ENCODE measurements at regions not wholly inside any gene's neighbourhood (a gene's known extent, or its start where the extent isn't known, plus 50 kb on each side); places are given as distances from the start of the nearest gene placed in this dataset.

DNA sequence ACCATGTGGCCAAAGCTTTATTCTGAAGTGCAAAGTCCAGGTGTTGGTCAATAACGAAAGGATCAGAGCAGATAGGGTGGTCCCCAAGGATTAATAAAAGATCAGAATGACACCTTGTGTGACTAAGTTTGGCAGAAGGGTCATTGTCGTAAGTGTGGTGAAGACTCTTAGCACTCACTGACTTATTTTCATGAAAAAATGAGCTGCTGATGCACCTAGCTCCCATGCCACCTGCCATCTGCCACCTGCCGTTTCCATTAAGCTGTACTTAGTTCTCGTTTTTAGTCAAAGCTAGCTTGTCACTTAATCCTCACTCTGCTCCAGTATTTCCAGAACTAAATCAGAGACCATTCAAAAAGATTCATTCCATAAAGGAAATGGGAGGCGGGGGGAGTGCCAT is 112.6 kb downstream of the SEC16B start:
- 0 out of 2 replicates have a peak, but pooled peaks cover 2% of the 10 kb centered on the region for H3K4me1 ChIP-seq (ENCODE audit: control insufficient read depth, insufficient read depth, low read length)
- H3K4ac ChIP-seq (ENCODE audit: low read depth, low read length), result no peak overlapping the region
- in situ Hi-C loops (cut with MboI; ENCODE audit: low sequenced_read_pairs) (no loop called here), dilution Hi-C loops (cut with HindIII; ENCODE audit: low sequenced_read_pairs, unreplicated experiment) (no loop called here), intact Hi-C loops (cut with micrococcal nuclease) (no loop called here)
- no peak overlapping the region for H3K9ac ChIP-seq (ENCODE audit: low read depth, low read length)
- no peaks in the 10 kb centered on the region for H4K20me1 ChIP-seq (ENCODE audit: insufficient read depth, low read length)
- H3K14ac ChIP-seq (replicated peaks; ENCODE audit: low read depth, low read length), result no peak overlapping the region
- no CpG with 5 or more reads among the region's 5 CpGs for WGBS, 2 experiments (ENCODE audit: extremely low coverage in 2 of 2, insufficient read length in 1 of 2)
- H2BK120ac ChIP-seq (ENCODE audit: low read depth, low read length), result no peak overlapping the region
- H3K18ac ChIP-seq (ENCODE audit: low read depth, low read length), result no peak overlapping the region
- H2BK20ac ChIP-seq (ENCODE audit: low read depth, low read length), result no peak overlapping the region
- H3K4me3 ChIP-seq (ENCODE audit: insufficient read depth, low read depth, low read length), result no peak overlapping the region
- no peak overlapping the region for H2AK9ac ChIP-seq (replicated peaks; ENCODE audit: low read depth, low read length, poor library complexity)
- H3K56ac ChIP-seq (ENCODE audit: extremely low read depth, insufficient read depth, low read length), result no peak overlapping the region
- no peak overlapping the region for H2BK15ac ChIP-seq (ENCODE audit: low read depth, low read length)
- no peak overlapping the region for H2AK5ac ChIP-seq (ENCODE audit: low read depth, low read length)
- no peaks in the 10 kb centered on the region for H3K79me1 ChIP-seq (ENCODE audit: low read depth in 1 of 2, low read length in 2 of 2)
- no TSS peak for BruUV-seq (replicated peaks)
- ChIA-PET POLR2A (ENCODE audit: unreplicated experiment) (no interaction called here), CTCF (interaction anchor here (0.5 to 1.0 kb wide), 2 partner anchors 10 to 647 kb away, joined by 3 to 4 read pairs; no protein-coding TSS in a partner anchor)
- H4K8ac ChIP-seq (ENCODE audit: low read depth in 2 of 2, low read length in 2 of 2), result no peak overlapping the region
- H2BK5ac ChIP-seq (ENCODE audit: low read depth, low read length, poor library complexity, severe bottlenecking), result no peak overlapping the region
- H3K4me2 ChIP-seq (ENCODE audit: low read depth, low read length), result no peak overlapping the region
- no peak overlapping the region for H2AFZ ChIP-seq (replicated peaks; ENCODE audit: low read length, poor library complexity)
- H3K23ac ChIP-seq (ENCODE audit: low read depth, low read length), result no peak overlapping the region
- no peak for TF ChIP-seq MAFK (IDR thresholded peaks at IDR 0.05; ENCODE audit: low read depth, low read length)
- no peak for TF ChIP-seq BHLHE40 (IDR thresholded peaks at IDR 0.05; ENCODE audit: low read depth, low read length)
- no peak for TF ChIP-seq CEBPB (IDR thresholded peaks at IDR 0.05; ENCODE audit: low read depth, low read length)
- TF ChIP-seq CHD1 (IDR thresholded peaks at IDR 0.05; ENCODE audit: low read depth, low read length), result no peak
- TF ChIP-seq RAD21 (IDR thresholded peaks at IDR 0.05; ENCODE audit: low read length), result no peak
- no peak for TF ChIP-seq POLR2A (IDR thresholded peaks at IDR 0.05; ENCODE audit: low read depth, low read length)
- no peak for TF ChIP-seq NFE2L2 (IDR thresholded peaks at IDR 0.05; ENCODE audit: low read depth, low read length)
- TF ChIP-seq MAZ (IDR thresholded peaks at IDR 0.05; ENCODE audit: borderline replicate concordance, low read depth, low read length), result no peak
- no peak for TF ChIP-seq MXI1 (IDR thresholded peaks at IDR 0.05; ENCODE audit: borderline replicate concordance, low read depth, low read length)
- TF ChIP-seq FOS (IDR thresholded peaks at IDR 0.05; ENCODE audit: low read depth, low read length), result no peak
- TF ChIP-seq RCOR1 (IDR thresholded peaks at IDR 0.05; ENCODE audit: insufficient replicate concordance, low read length), result no peak
- TF ChIP-seq, protein P1, sequence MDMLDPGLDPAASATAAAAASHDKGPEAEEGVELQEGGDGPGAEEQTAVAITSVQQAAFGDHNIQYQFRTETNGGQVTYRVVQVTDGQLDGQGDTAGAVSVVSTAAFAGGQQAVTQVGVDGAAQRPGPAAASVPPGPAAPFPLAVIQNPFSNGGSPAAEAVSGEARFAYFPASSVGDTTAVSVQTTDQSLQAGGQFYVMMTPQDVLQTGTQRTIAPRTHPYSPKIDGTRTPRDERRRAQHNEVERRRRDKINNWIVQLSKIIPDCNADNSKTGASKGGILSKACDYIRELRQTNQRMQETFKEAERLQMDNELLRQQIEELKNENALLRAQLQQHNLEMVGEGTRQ (IDR thresholded peaks at IDR 0.05; ENCODE audit: low read depth, low read length), result no peak
- TF ChIP-seq, protein P2, sequence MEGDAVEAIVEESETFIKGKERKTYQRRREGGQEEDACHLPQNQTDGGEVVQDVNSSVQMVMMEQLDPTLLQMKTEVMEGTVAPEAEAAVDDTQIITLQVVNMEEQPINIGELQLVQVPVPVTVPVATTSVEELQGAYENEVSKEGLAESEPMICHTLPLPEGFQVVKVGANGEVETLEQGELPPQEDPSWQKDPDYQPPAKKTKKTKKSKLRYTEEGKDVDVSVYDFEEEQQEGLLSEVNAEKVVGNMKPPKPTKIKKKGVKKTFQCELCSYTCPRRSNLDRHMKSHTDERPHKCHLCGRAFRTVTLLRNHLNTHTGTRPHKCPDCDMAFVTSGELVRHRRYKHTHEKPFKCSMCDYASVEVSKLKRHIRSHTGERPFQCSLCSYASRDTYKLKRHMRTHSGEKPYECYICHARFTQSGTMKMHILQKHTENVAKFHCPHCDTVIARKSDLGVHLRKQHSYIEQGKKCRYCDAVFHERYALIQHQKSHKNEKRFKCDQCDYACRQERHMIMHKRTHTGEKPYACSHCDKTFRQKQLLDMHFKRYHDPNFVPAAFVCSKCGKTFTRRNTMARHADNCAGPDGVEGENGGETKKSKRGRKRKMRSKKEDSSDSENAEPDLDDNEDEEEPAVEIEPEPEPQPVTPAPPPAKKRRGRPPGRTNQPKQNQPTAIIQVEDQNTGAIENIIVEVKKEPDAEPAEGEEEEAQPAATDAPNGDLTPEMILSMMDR (conservative IDR thresholded peaks at IDR 0.05; ENCODE audit: low read depth, low read length), result no peak
- H3K27ac ChIP-seq (ENCODE audit: insufficient read depth, low read length), result no peak overlapping the region
- no peak overlapping the region for H4K5ac ChIP-seq (ENCODE audit: low read depth, low read length)
- H3K9me1 ChIP-seq (ENCODE audit: insufficient read depth, low read length), result no peaks in the 10 kb centered on the region
- H3K9me3 ChIP-seq (ENCODE audit: control insufficient read depth, insufficient read depth, low read length), result no peaks in the 10 kb centered on the region
- no peaks in the 10 kb centered on the region for H3K36me3 ChIP-seq (ENCODE audit: control insufficient read depth, insufficient read depth, low read length)
- H3K27me3 ChIP-seq (ENCODE audit: control insufficient read depth, insufficient read depth, low read length), result no peaks in the 10 kb centered on the region
- H4K91ac ChIP-seq (ENCODE audit: insufficient read depth, low read depth, low read length), result no peak overlapping the region
- DNase-seq (no peak), ATAC-seq (ENCODE audit: low read depth) (no peak)
